DOHH2 (cell line): ENCODE measurements at regions not wholly inside any gene's neighbourhood (a gene's known extent, or its start where the extent isn't known, plus 50 kb on each side); places are given as distances from the start of the nearest gene placed in this dataset.

Source experiments
- EZH2phosphoT487 ChIP-seq: fragments of 200-600 bp; sonication (generic); IDR thresholded peaks from 2 replicates; pipeline ENCODE4 v1.6.1; 2017; ENCODE audit warnings: borderline replicate concordance, mild to moderate bottlenecking, antibody characterized with exemption, low read length, moderate library complexity, mixed read lengths
- TF ChIP-seq, protein P1 (sequence below): fragments of 200-600 bp; sonication (generic); IDR thresholded peaks from one replicate; pipeline ENCODE4 v1.5.1; 2014; ENCODE audit warnings: antibody characterized with exemption, mild to moderate bottlenecking, low read depth, low read length; ENCODE audit not compliant: poor library complexity, severe bottlenecking

DNA sequence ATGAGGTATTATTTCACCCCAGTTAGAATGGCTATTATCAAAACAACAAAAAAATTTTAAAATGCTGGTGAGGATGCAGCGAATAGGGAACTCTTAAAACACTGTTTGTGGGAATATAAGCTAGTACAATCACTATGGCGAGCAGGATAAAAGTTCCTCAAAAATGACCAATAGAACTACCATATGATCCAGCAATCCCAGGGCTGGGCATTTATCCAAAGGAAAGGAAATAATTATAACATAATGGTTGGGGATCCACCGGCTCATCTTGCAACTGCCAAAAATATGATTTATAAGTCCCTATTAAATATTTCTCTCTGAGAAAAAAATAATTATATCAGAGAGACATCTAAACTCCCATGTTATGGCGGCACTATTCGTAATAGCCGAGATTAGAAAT, 127.6 kb upstream of the MME start:
- TF ChIP-seq, protein P1, sequence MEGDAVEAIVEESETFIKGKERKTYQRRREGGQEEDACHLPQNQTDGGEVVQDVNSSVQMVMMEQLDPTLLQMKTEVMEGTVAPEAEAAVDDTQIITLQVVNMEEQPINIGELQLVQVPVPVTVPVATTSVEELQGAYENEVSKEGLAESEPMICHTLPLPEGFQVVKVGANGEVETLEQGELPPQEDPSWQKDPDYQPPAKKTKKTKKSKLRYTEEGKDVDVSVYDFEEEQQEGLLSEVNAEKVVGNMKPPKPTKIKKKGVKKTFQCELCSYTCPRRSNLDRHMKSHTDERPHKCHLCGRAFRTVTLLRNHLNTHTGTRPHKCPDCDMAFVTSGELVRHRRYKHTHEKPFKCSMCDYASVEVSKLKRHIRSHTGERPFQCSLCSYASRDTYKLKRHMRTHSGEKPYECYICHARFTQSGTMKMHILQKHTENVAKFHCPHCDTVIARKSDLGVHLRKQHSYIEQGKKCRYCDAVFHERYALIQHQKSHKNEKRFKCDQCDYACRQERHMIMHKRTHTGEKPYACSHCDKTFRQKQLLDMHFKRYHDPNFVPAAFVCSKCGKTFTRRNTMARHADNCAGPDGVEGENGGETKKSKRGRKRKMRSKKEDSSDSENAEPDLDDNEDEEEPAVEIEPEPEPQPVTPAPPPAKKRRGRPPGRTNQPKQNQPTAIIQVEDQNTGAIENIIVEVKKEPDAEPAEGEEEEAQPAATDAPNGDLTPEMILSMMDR: no peak
- no peak for TF ChIP-seq EZH2phosphoT487
